IMR-90 (cell line): ENCODE measurements at regions not wholly inside any gene's neighbourhood (a gene's known extent, or its start where the extent isn't known, plus 50 kb on each side); places are given as distances from the start of the nearest gene placed in this dataset.

ENCODE experiments used
- ATAC-seq: fragments of 200-7000 bp; cut with Tn5 transposase; 2 replicates; pipeline ENCODE4 v1.9.1; 2020; ENCODE audit warnings: low read depth, mild to moderate bottlenecking, moderate library complexity
- BruUV-seq: library from RNA; stranded (reverse); fragments of 400-500 nt; replicated peaks from 2 replicates; lab custom pipeline; 2021; lab: Mats Ljungman, UMichigan
- CTCF ChIA-PET: fragments of 300-600 bp; formaldehyde crosslinking; extraction: SDS; loops from one replicate; lab custom pipeline; 2021; ENCODE audit warnings: antibody characterized with exemption; lab: Yijun Ruan, JAX
- POLR2A ChIA-PET: fragments of 300-600 bp; sonication (Branson Sonifier 250); formaldehyde crosslinking; loops from one replicate; lab custom pipeline; 2022; ENCODE audit warnings: antibody characterized with exemption; ENCODE audit not compliant: unreplicated experiment; lab: Charles Lee
- DNase-seq: peaks from one replicate; pipeline ENCODE4 v3.0.0; 2013
- H2AFZ ChIP-seq: replicated peaks from 2 replicates; pipeline ENCODE3; 2013; ENCODE audit warnings: low read length, mild to moderate bottlenecking; ENCODE audit not compliant: poor library complexity
- H2AK5ac ChIP-seq: 2 replicates; pipeline ENCODE4 v1.6.1; 2013; ENCODE audit warnings: low read depth, low read length, inconsistent platforms
- H2AK9ac ChIP-seq: replicated peaks from 2 replicates; pipeline ENCODE3; 2013; ENCODE audit warnings: mild to moderate bottlenecking, low read depth, low read length, moderate library complexity; ENCODE audit not compliant: poor library complexity
- H2BK120ac ChIP-seq: 2 replicates; pipeline ENCODE4 v1.6.1; 2013; ENCODE audit warnings: low read depth, low read length, inconsistent platforms
- H2BK15ac ChIP-seq: 3 replicates; pipeline ENCODE4 v1.6.1; 2013; ENCODE audit warnings: low read depth, low read length, inconsistent platforms
- H2BK20ac ChIP-seq: 2 replicates; pipeline ENCODE4 v1.6.1; 2013; ENCODE audit warnings: low read depth, mild to moderate bottlenecking, inconsistent platforms, low read length, moderate library complexity
- H2BK5ac ChIP-seq: 2 replicates; pipeline ENCODE4 v1.6.1; 2013; ENCODE audit warnings: mild to moderate bottlenecking, low read depth, low read length, inconsistent platforms; ENCODE audit not compliant: poor library complexity, severe bottlenecking
- H3K14ac ChIP-seq: replicated peaks from 2 replicates; pipeline ENCODE4 v1.6.1; 2013; ENCODE audit warnings: low read depth, low read length, inconsistent platforms
- H3K18ac ChIP-seq: 2 replicates; pipeline ENCODE4 v1.6.1; 2013; ENCODE audit warnings: low read depth, low read length, control low read depth
- H3K23ac ChIP-seq: 2 replicates; pipeline ENCODE4 v1.6.1; 2013; ENCODE audit warnings: low read depth, low read length, inconsistent platforms
- H3K27ac ChIP-seq: 2 replicates; pipeline ENCODE4 v1.5.1; 2013; ENCODE audit warnings: mild to moderate bottlenecking, control low read depth, low read length; ENCODE audit not compliant: insufficient read depth
- H3K27me3 ChIP-seq: 2 replicates; pipeline ENCODE4 v1.6.1; 2013; ENCODE audit warnings: low read length; ENCODE audit not compliant: control insufficient read depth, insufficient read depth
- H3K36me3 ChIP-seq: 2 replicates; pipeline ENCODE4 v1.6.1; 2013; ENCODE audit warnings: low read length, mixed read lengths; ENCODE audit not compliant: control insufficient read depth, insufficient read depth
- H3K4ac ChIP-seq: 2 replicates; pipeline ENCODE4 v1.6.1; 2013; ENCODE audit warnings: low read depth, low read length, inconsistent platforms
- H3K4me1 ChIP-seq: 2 replicates; pipeline ENCODE4 v1.6.1; 2013; ENCODE audit warnings: low read length, mixed read lengths; ENCODE audit not compliant: control insufficient read depth, insufficient read depth
- H3K4me2 ChIP-seq: 2 replicates; pipeline ENCODE4 v1.6.1; 2013; ENCODE audit warnings: low read depth, mild to moderate bottlenecking, control low read depth, low read length, moderate library complexity
- H3K4me3 ChIP-seq: 2 replicates; pipeline ENCODE4 v1.5.1; 2013; ENCODE audit warnings: low read depth, mild to moderate bottlenecking, control low read depth, low read length, moderate library complexity; ENCODE audit not compliant: insufficient read depth
- H3K56ac ChIP-seq: 2 replicates; pipeline ENCODE4 v1.6.1; 2013; ENCODE audit warnings: low read length, inconsistent platforms; ENCODE audit not compliant: insufficient read depth; ENCODE audit errors: extremely low read depth
- H3K79me1 ChIP-seq, 2 experiments: 2 replicates each; pipeline ENCODE4 v1.6.1; 2013; ENCODE audit warnings: low read length in 2 of 2, inconsistent platforms in 1 of 2, low read depth in 1 of 2
- H3K9ac ChIP-seq: 2 replicates; pipeline ENCODE4 v1.6.1; 2013; ENCODE audit warnings: low read depth, low read length, control low read depth
- H3K9me1 ChIP-seq: 2 replicates; pipeline ENCODE4 v1.6.1; 2013; ENCODE audit warnings: low read length, inconsistent platforms; ENCODE audit not compliant: insufficient read depth
- H3K9me3 ChIP-seq: 2 replicates; pipeline ENCODE4 v1.6.1; 2013; ENCODE audit warnings: low read length; ENCODE audit not compliant: control insufficient read depth, insufficient read depth
- H4K20me1 ChIP-seq: 2 replicates; pipeline ENCODE4 v1.6.1; 2013; ENCODE audit warnings: low read length, inconsistent platforms; ENCODE audit not compliant: insufficient read depth
- H4K5ac ChIP-seq: 2 replicates; pipeline ENCODE4 v1.6.1; 2013; ENCODE audit warnings: mild to moderate bottlenecking, low read depth, low read length, control low read depth
- H4K8ac ChIP-seq, 2 experiments: 2 replicates each; pipeline ENCODE4 v1.6.1; 2013; ENCODE audit warnings: low read depth in 2 of 2, low read length in 2 of 2, control low read depth in 1 of 2, inconsistent platforms in 1 of 2
- H4K91ac ChIP-seq: 2 replicates; pipeline ENCODE4 v1.6.1; 2013; ENCODE audit warnings: low read depth, low read length, inconsistent platforms; ENCODE audit not compliant: insufficient read depth
- BHLHE40 ChIP-seq: fragments of 150-350 bp; IDR thresholded peaks from 2 replicates; pipeline ENCODE4 v1.6.1; 2016; ENCODE audit warnings: mild to moderate bottlenecking, low read depth, low read length
- MAZ ChIP-seq: IDR thresholded peaks from 2 replicates; pipeline ENCODE4 v1.6.1; 2012; ENCODE audit warnings: low read depth, mild to moderate bottlenecking, low read length, improper control_type of control experiment, moderate library complexity, borderline replicate concordance
- NFE2L2 ChIP-seq: fragments of 150-350 bp; IDR thresholded peaks from 2 replicates; pipeline ENCODE4 v1.6.1; 2016; ENCODE audit warnings: low read depth, mild to moderate bottlenecking, low read length
- POLR2A ChIP-seq: IDR thresholded peaks from 2 replicates; pipeline ENCODE4 v1.6.1; 2012; ENCODE audit warnings: mild to moderate bottlenecking, low read depth, low read length
- RCOR1 ChIP-seq: IDR thresholded peaks from 2 replicates; pipeline ENCODE4 v1.6.1; 2012; ENCODE audit warnings: mild to moderate bottlenecking, low read length, improper control_type of control experiment; ENCODE audit not compliant: insufficient replicate concordance
- dilution Hi-C: fragments of 300-500 bp; cut with HindIII; formaldehyde crosslinking; loops from one replicate; pipeline ENCODE4 v1.14.3; 2018; ENCODE audit warnings: low sequenced_read_pairs; ENCODE audit not compliant: unreplicated experiment
- in situ Hi-C: fragments of 300-500 bp; cut with MboI; formaldehyde crosslinking; loops from 3 replicates; pipeline ENCODE4 v1.14.3; 2019; ENCODE audit warnings: low sequenced_read_pairs, inconsistent platforms, mixed read lengths
- intact Hi-C: fragments of 100-400 bp; cut with micrococcal nuclease; formaldehyde crosslinking; loops from 2 replicates; pipeline ENCODE4 v1.10.0; 2022
- TF ChIP-seq, protein P1 (sequence below): conservative IDR thresholded peaks from 2 replicates; pipeline ENCODE4 v1.5.1; 2012; ENCODE audit warnings: mild to moderate bottlenecking, low read depth, low read length, improper control_type of control experiment

- no peaks in the 10 kb centered on the region for H3K9me1 ChIP-seq
- 0 out of 2 replicates have a peak overlapping the region, but pooled peaks have one; percentile 3 for H4K91ac ChIP-seq
- intact Hi-C loops: no loop called here
- H3K4me2 ChIP-seq: no peak overlapping the region
- no peak overlapping the region for H3K4me3 ChIP-seq
- ChIA-PET CTCF (no interaction called here), POLR2A (no interaction called here)
- no peak for TF ChIP-seq NFE2L2
- TF ChIP-seq, protein P1, sequence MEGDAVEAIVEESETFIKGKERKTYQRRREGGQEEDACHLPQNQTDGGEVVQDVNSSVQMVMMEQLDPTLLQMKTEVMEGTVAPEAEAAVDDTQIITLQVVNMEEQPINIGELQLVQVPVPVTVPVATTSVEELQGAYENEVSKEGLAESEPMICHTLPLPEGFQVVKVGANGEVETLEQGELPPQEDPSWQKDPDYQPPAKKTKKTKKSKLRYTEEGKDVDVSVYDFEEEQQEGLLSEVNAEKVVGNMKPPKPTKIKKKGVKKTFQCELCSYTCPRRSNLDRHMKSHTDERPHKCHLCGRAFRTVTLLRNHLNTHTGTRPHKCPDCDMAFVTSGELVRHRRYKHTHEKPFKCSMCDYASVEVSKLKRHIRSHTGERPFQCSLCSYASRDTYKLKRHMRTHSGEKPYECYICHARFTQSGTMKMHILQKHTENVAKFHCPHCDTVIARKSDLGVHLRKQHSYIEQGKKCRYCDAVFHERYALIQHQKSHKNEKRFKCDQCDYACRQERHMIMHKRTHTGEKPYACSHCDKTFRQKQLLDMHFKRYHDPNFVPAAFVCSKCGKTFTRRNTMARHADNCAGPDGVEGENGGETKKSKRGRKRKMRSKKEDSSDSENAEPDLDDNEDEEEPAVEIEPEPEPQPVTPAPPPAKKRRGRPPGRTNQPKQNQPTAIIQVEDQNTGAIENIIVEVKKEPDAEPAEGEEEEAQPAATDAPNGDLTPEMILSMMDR: no peak
- TF ChIP-seq MAZ: no peak
- TF ChIP-seq RCOR1: no peak
- no peak for TF ChIP-seq BHLHE40
- TF ChIP-seq POLR2A: no peak
- H3K9me3 ChIP-seq: no peaks in the 10 kb centered on the region
- 0 out of 3 replicates have a peak overlapping the region, but pooled peaks have one; percentile 28 for H2BK15ac ChIP-seq
- in situ Hi-C loops: no loop called here
- H3K56ac ChIP-seq: no peak overlapping the region
- H3K14ac ChIP-seq: peak overlapping the region; percentile 49
- H2BK20ac ChIP-seq: peak overlapping the region; percentile 35; the same call in 1 of the 2 replicates
- DNase-seq: no peak
- H4K8ac ChIP-seq: no peak overlapping the region
- peak overlapping the region; percentile 72; the same call in 1 of the 2 replicates for H3K27ac ChIP-seq
- dilution Hi-C loops: no loop called here
- H3K18ac ChIP-seq: peak overlapping the region; percentile 51
- H2BK120ac ChIP-seq: peak overlapping the region; percentile 61; the same call in 1 of the 2 replicates
- 0 out of 2 replicates have a peak overlapping the region, but pooled peaks have one; percentile 6 for H2AK5ac ChIP-seq
- peak overlapping the region; percentile 31; the same call in 1 of the 2 replicates for H3K23ac ChIP-seq
- peak overlapping the region; percentile 52; the same call in 1 of the 2 replicates for H3K4ac ChIP-seq
- no peaks in the 10 kb centered on the region for H4K20me1 ChIP-seq
- no peak overlapping the region for H2BK5ac ChIP-seq
- H3K36me3 ChIP-seq: no peaks in the 10 kb centered on the region
- no peak overlapping the region for H2AK9ac ChIP-seq
- H3K4me1 ChIP-seq: peaks cover 6% of the 10 kb centered on the region
- H2AFZ ChIP-seq: no peak overlapping the region
- peak overlapping the region; percentile 82 for H4K5ac ChIP-seq
- no TSS peak for BruUV-seq
- no peaks in the 10 kb centered on the region for H3K79me1 ChIP-seq
- no peak overlapping the region for H3K9ac ChIP-seq
- ATAC-seq: no peak; the same call in 1 of the 2 replicates
- no peaks in the 10 kb centered on the region for H3K27me3 ChIP-seq
Observed at GRCh38 chr5:57677235-57677634, 194.6 kb upstream of the ACTBL2 start.
